NB4 (cell line): ENCODE measurements at regions not wholly inside any gene's neighbourhood (a gene's known extent, or its start where the extent isn't known, plus 50 kb on each side); places are given as distances from the start of the nearest gene placed in this dataset.

Source experiments
- DNase-seq: peaks from one replicate; pipeline ENCODE4 v3.0.0; 2010; ENCODE audit warnings: low read depth
- H3K4me3 ChIP-seq: one replicate; pipeline ENCODE4 v1.5.1; 2011; ENCODE audit warnings: mild to moderate bottlenecking, low read depth, low read length, moderate library complexity
- CTCF ChIP-seq: IDR thresholded peaks from one replicate; pipeline ENCODE4 v1.5.1; 2012; ENCODE audit warnings: low read depth, low read length
- MAX ChIP-seq: IDR thresholded peaks from 2 replicates; pipeline ENCODE4 v1.6.1; 2011; ENCODE audit warnings: low read depth, low read length
- MYC ChIP-seq: IDR thresholded peaks from 2 replicates; pipeline ENCODE4 v1.6.1; 2011; ENCODE audit warnings: low read depth, low read length
- POLR2A ChIP-seq: IDR thresholded peaks from 2 replicates; pipeline ENCODE4 v1.6.1; 2011; ENCODE audit warnings: mild to moderate bottlenecking; ENCODE audit not compliant: insufficient read length; ENCODE audit errors: extremely low read depth

- no peak for DNase-seq
- TF ChIP-seq MAX (no peak), MYC (no peak), CTCF (no peak), POLR2A (no peak)
- H3K4me3 ChIP-seq, result no peak overlapping the region
These were observed 605.6 kb downstream of the XIRP2 start for GRCh38 chr2:167493862-167494261.

DNA sequence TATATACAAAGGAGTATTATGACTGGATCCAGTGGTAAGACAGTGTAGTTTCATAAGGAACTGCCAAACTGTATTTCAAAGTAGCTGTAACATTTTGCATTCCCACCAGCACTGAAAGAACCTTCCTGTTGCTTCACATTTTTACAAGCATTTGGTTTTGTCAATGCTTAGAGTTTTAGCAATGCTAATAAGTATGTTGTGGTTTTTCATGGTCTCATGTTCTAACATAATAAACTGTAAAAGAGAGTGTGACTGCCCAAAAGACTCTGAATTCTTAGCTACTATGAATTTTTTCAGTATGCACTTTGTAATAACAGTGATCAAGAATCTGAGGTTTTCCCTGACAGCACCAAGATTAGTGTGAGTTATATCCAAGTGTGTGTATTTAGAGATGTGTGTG lies 604.2 kb downstream of the XIRP2 start:
- no peak for DNase-seq
- no peak overlapping the region for H3K4me3 ChIP-seq
- TF ChIP-seq CTCF, result no peak
- TF ChIP-seq POLR2A, result no peak
- TF ChIP-seq MYC, result no peak
- no peak for TF ChIP-seq MAX

DNA sequence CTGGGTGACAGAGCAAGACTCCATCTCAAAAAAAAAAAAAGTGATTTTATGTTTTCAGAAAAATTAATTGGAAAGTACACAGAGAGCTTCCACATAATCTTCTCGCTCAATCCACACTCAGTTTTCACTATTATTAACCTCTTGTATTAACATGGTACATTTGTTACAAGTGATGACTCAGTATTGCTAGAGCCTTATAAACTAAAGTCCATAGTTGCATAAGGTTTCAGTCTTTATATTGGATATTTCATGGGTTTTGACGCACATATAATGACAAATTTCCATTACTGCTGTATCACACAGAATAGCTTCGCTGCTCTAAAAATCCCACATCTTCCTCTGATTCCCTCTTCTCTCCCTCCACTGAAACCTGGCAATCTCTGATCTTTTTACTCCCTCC lies 603.5 kb downstream of the XIRP2 start:
- DNase-seq, result no peak
- no peak overlapping the region for H3K4me3 ChIP-seq
- TF ChIP-seq MAX (no peak), MYC (no peak), POLR2A (no peak), CTCF (no peak)

GRCh38 chr2:167490455-167490854 lies 602.2 kb downstream of the XIRP2 start:
- no peak overlapping the region for H3K4me3 ChIP-seq
- no peak for DNase-seq
- TF ChIP-seq CTCF (no peak), POLR2A (no peak), MAX (no peak), MYC (no peak)

- no peak for TF ChIP-seq MYC
- TF ChIP-seq POLR2A, result no peak
- TF ChIP-seq CTCF, result no peak
- no peak for TF ChIP-seq MAX
- no peak for DNase-seq
- no peak overlapping the region for H3K4me3 ChIP-seq
These were observed 601.0 kb downstream of the XIRP2 start for GRCh38 chr2:167489325-167489724.

GRCh38 chr2:167487728-167488127 lies 599.4 kb downstream of the XIRP2 start:
- no peak for DNase-seq
- H3K4me3 ChIP-seq, result no peak overlapping the region
- TF ChIP-seq CTCF, result no peak
- TF ChIP-seq MAX, result no peak
- no peak for TF ChIP-seq MYC
- TF ChIP-seq POLR2A, result no peak
